ENCODE measurements at regions not wholly inside any gene's neighbourhood (a gene's known extent, or its start where the extent isn't known, plus 50 kb on each side); places are given as distances from the start of the nearest gene placed in this dataset.
"Not testable (repeated sequence)": the region's sequence is repeated elsewhere in the genome, so short reads cannot be mapped to it uniquely, and the experiment has no call there.

- DNase-seq: no peak
These were observed 80.0 kb upstream of the SLC66A3 start for GRCh38 chr2:11075221-11075620.

- DNase-seq: no peak
These were observed 77.9 kb upstream of the SLC66A3 start for GRCh38 chr2:11077411-11077810.

- no peak for DNase-seq
These were observed 76.0 kb upstream of the SLC66A3 start for GRCh38 chr2:11079136-11079824.

- DNase-seq: no peak
These were observed 74.8 kb upstream of the SLC66A3 start for GRCh38 chr2:11080253-11081115.

- no peak for DNase-seq
These were observed 72.4 kb upstream of the SLC66A3 start for GRCh38 chr2:11082880-11083279.

- DNase-seq: not testable (repeated sequence)
These were observed 66.4 kb upstream of the SLC66A3 start for GRCh38 chr2:11088821-11089220.

DNA sequence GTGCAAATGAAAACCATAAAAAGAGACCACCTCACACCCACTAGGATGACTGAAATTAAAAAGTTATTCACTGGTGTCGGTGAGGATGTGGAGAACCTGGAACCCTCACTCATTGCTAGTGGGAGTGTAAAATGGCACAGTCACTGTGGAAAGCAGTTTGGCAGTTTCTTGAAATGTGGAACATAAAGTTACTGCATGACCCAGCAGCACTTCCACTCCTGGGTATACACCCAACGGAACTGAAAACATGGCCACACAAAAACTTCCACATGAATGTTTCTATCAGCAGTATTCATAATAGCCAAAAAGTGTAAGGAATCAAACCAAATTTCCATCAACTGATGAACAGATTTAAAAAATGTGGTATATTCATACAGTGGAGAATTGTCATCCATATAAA lies 65.1 kb upstream of the SLC66A3 start:
- no peak for DNase-seq

- no peak for DNase-seq
These were observed 62.4 kb upstream of the SLC66A3 start for GRCh38 chr2:11092701-11093335.

DNA sequence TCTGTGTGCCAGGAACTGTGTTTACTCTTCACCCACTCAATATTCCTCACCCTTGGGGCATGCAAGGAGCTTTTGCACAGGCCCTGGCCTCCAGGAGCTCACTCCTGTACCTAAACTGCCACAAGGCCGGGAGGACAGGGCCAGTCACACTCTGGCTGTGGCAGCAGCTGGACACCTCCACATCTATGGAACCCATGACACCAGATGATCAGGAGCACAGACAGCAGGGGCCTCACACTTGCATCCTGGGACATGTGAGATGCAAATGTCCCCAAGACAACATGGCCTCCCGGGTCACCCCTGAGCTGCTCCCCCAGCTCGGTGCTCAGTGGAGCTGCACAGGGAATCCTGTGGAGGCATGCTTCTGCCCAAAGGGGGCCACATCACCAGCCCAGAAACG lies 61.8 kb upstream of the SLC66A3 start:
- DNase-seq: no peak

DNA sequence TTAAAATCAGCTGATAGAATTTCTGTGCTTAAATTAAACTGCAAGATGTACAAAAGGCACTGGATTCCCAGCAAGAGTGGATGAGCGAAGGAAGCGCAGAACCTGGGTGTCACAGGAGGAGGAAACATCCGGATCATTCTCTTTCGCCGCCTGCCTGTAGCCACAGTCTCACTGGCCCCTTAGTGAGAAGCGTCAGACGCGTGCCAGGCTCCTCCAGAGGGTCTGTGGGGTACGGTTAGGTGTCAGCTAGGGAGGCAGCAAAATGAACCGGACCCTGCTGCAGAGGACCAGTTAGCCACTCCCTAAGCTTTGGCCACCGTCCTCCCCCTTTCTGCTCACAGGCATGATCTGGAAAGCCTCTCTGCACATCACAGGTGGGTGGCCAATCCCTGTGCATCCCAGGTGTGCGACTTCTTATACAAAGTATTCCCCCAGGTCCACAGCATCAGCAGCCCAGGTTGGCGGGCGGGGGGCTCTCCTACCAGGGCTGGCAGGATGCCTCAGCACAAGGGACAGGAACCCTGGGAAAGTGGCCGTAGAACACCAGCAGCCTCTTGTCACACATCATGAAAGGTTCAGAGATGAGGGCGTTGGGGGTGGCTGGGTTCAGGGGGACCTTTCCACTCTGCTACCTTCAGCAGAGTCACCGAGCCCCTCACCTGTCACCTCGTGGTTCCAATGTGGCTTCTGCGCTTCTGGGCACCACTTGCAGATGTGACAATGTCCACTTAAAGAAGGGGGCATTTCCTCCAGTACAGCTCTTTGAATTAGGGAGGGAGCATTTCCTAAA lies 61.1 kb upstream of the SLC66A3 start:
- DNase-seq: no peak

DNA sequence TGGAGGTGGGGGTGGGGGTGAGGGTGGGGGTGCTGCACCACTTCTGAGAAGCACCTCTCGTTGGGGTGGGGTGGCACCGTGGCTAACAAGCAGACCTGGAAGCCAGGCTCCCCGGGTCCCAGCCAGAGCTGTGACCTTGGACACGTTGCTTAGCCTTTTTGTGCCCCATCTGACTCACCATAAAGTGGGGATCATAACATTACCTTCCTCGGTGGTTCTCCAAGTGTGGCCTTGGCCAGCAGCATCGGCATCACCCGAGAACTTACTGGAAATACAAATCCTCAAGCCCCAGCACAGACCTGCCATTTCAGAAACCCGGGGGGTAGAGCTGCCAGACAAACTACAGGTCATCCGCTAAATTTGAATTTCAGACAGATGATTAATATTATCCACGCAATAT lies 58.7 kb upstream of the SLC66A3 start:
- no peak for DNase-seq

DNA sequence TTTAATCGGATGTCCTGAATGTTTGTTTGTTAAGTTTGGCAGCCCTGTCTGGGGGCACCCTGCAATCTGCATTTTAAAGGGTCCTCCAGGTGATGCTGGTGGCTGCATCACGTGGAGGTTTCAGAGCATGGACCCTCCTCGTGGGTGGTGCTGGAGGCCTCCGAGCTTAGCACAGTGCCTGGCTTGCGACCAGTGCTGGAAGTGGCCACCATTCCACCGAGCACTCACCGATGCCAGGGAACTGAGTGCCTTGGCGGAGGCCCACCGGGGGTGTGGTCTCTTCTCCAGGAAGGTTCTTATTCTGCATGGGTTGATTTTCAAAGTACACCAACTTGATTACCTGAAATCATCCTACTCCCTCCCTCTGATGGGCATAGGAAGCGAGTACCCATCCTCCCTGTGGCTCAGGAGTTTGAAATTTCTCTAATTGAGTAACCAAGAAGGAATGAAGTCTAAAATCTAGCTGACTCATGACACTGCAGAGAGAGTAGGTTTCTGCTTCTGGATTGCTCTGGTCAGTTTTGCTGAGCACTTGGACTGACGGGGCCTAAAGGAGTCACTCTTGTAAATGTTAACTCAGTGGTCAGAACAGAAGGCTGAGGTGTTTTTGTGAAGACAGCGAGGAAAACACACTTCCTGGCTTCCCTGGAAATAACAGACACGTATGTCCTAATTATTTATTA lies 58.1 kb upstream of the SLC66A3 start:
- DNase-seq: no peak

GRCh38 chr2:11097854-11098387 lies 57.3 kb upstream of the SLC66A3 start:
- DNase-seq: no peak

GRCh38 chr2:11099122-11100065 lies 55.9 kb upstream of the SLC66A3 start:
- no peak for DNase-seq

GRCh38 chr2:11100130-11100529 lies 55.1 kb upstream of the SLC66A3 start:
- DNase-seq: no peak

DNA sequence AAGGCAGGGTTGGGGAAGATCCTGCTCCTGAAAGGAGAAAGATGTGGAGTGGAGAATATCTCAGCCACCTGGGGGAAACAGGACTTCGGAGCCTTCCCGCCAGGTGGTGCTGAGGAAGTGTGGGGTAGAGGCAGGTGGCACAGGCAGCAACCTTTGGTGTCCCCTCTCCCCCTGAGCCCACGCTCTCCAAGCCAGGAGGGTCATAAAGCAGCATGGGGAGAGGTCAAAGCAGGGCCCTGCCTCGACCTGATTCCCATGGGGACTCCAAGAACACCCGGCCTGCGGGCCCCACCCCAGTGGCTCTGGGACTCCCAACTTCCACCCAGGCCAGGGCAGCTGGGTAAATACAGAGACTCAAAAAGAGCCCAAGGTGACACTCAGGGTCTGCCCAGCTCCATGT lies 54.3 kb upstream of the SLC66A3 start:
- DNase-seq: no peak

- DNase-seq: no peak
These were observed 53.8 kb upstream of the SLC66A3 start for GRCh38 chr2:11101430-11101829.

- no peak for DNase-seq
These were observed 52.8 kb upstream of the SLC66A3 start for GRCh38 chr2:11102466-11102865.

- DNase-seq: no peak
These were observed 52.1 kb upstream of the SLC66A3 start for GRCh38 chr2:11102956-11103860.
